Right lobe of liver (tissue), 6 donors: ENCODE measurements at regions not wholly inside any gene's neighbourhood (a gene's known extent, or its start where the extent isn't known, plus 50 kb on each side); places are given as distances from the start of the nearest gene placed in this dataset.

ENCODE experiments used
- ATAC-seq, 4 donors: fragments of 200-7000 bp; cut with Tn5 transposase; one replicate each; pipeline ENCODE4 v1.9.1; 2020; ENCODE audit warnings: mild to moderate bottlenecking in 4 of 4, moderate library complexity in 4 of 4
- DNase-seq, 3 donors: peaks; one replicate each; pipeline ENCODE4 v3.0.0-alpha.2; 2020
- H3K27ac ChIP-seq, 3 donors: fragments of 200-600 bp; one replicate each; pipeline ENCODE4 v1.8.0; 2022
- H3K27me3 ChIP-seq, 2 donors: fragments of 200-600 bp; one replicate each; pipeline ENCODE4 v1.8.0; 2022
- H3K36me3 ChIP-seq, 4 donors: fragments of 200-600 bp; sonication (generic) in 1 of 4; one replicate each; pipeline versions ENCODE4 v1.5.1 to v1.8.0; 2017 to 2022; ENCODE audit warnings: control low read depth in 1 of 4
- H3K4me1 ChIP-seq, 4 donors: fragments of 200-600 bp; sonication (generic) in 1 of 4; one replicate each; pipeline versions ENCODE4 v1.5.1 to v1.8.0; 2017 to 2022; ENCODE audit warnings: control low read depth in 1 of 4
- H3K4me3 ChIP-seq, 3 donors: fragments of 200-600 bp; one replicate each; pipeline ENCODE4 v1.8.0; 2022
- H3K9me3 ChIP-seq, 4 donors: fragments of 200-600 bp; sonication (generic) in 1 of 4; one replicate each; pipeline versions ENCODE4 v1.5.1 to v1.8.0; 2017 to 2022; ENCODE audit warnings: control low read depth in 1 of 4
- CTCF ChIP-seq, 4 donors: fragments of 200-600 bp in 3 of 4; fragments of 450-650 bp in 1 of 4; IDR thresholded peaks; one replicate each; pipeline versions ENCODE4 v1.5.1 to v1.8.0; 2016 to 2022; ENCODE audit warnings: antibody characterized with exemption in 4 of 4, mild to moderate bottlenecking in 2 of 4
- POLR2A ChIP-seq: fragments of 450-650 bp; IDR thresholded peaks from one replicate; pipeline ENCODE4 v1.6.1; 2017; ENCODE audit warnings: antibody characterized with exemption, mild to moderate bottlenecking
- WGBS: methylation state at CpG from one replicate; pipeline ENCODE4 v1.1.6; 2018; ENCODE audit warnings: low coverage, low lambda C conversion rate; ENCODE audit not compliant: insufficient coverage; ENCODE audit errors: missing lambda C conversion rate; 5-methylcytosine and 5-hydroxymethylcytosine counted together
- intact Hi-C, 2 donors: fragments of 100-400 bp; cut with DNase I; formaldehyde crosslinking; loops; one replicate each; pipeline versions ENCODE4 v1.11.2 to v1.14.1; 2022
- donor health status: DM: no; HTN: yes; CAD: no.
- donor health status: DM: no; HTN: no; CAD: no.
- donor health status: DM: no; HTN: no; CAD: no.
- donor health status: DM: no; HTN: yes; CAD: no.
- donor health status: DM: no; HTN: yes; CAD: no.

GRCh38 chr9:17859228-17859627, 280.4 kb downstream of the SH3GL2 start:
- no peak for TF ChIP-seq POLR2A
- no peak for TF ChIP-seq CTCF (IDR thresholded peaks at IDR 0.05)
- intact Hi-C loops: no loop called here
- ATAC-seq: no peak
- Histone ChIP-seq H3K4me3 (no peak overlapping the region), H3K36me3 (no peaks in the 10 kb centered on the region), H3K27me3 (no peaks in the 10 kb centered on the region), H3K9me3 (no peaks in the 10 kb centered on the region), H3K27ac (no peak overlapping the region), H3K4me1 (no peaks in the 10 kb centered on the region)
- DNase-seq: no peak
- WGBS: 31% methylated on average over 3 of the region's 3 CpGs

DNA sequence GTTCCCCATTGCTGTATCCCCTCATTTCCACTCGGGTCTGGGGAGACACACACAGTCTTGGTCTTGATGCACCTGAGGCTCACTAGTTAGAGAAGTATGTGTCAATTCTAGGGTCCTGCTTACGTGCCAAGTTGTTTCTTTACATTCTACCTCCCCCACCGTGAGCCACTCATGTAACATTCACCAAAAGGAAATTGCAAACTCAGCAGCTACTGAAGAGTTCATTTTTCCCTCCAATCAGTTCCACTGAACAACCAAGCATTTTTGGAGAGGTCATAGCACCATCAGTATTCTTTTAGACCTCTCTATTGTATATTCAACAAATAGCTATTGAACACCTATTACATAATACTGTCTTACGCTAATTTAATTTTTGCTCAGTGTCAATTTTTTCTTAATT, 281.1 kb downstream of the SH3GL2 start:
- Histone ChIP-seq H3K4me3 (no peak overlapping the region), H3K36me3 (no peaks in the 10 kb centered on the region), H3K27ac (no peak overlapping the region), H3K9me3 (no peaks in the 10 kb centered on the region), H3K4me1 (no peaks in the 10 kb centered on the region), H3K27me3 (no peaks in the 10 kb centered on the region)
- WGBS: 59% methylated on average over 4 of the region's 4 CpGs
- ATAC-seq: no peak
- no peak for DNase-seq
- intact Hi-C loops: no loop called here
- TF ChIP-seq CTCF (IDR thresholded peaks at IDR 0.05) (no peak), POLR2A (no peak)

GRCh38 chr9:17862101-17862500, 283.2 kb downstream of the SH3GL2 start:
- Histone ChIP-seq H3K9me3 (no peaks in the 10 kb centered on the region), H3K4me3 (no peak overlapping the region), H3K4me1 (no peaks in the 10 kb centered on the region), H3K27ac (no peak overlapping the region), H3K27me3 (no peaks in the 10 kb centered on the region), H3K36me3 (no peaks in the 10 kb centered on the region)
- intact Hi-C loops: no loop called here
- ATAC-seq (no peak), DNase-seq (no peak)
- 36% methylated on average over 4 of the region's 4 CpGs for WGBS
- no peak for TF ChIP-seq CTCF (IDR thresholded peaks at IDR 0.05)
- TF ChIP-seq POLR2A: no peak

DNA sequence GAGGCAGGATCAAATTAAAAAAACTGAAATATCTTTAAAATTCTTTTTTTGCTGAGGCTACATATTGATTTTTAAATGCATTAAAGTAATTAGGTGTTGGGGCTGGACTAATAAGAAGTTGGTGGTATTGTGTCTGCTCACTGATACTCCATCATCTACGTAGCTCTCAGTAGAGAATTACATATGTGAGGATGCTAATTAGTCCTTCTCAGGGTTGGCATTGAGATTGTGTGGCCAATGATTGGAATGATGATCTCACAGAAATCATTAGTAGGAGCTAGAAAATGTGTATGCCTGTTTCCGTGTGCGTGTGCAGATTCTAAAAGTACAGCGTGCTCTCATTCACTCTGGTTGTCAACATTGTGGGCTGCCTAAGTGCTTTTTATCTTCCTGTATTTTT, 283.8 kb downstream of the SH3GL2 start:
- 79% methylated on average over 4 of the region's 4 CpGs for WGBS
- intact Hi-C loops: no loop called here

More for the DNA sequence above, 283.8 kb downstream of the SH3GL2 start:
- Histone ChIP-seq H3K27ac (no peak overlapping the region), H3K36me3 (no peaks in the 10 kb centered on the region), H3K27me3 (no peaks in the 10 kb centered on the region), H3K4me3 (no peak overlapping the region), H3K9me3 (no peaks in the 10 kb centered on the region), H3K4me1 (no peaks in the 10 kb centered on the region)
- no peak for ATAC-seq
- no peak for DNase-seq
- TF ChIP-seq POLR2A (no peak), CTCF (IDR thresholded peaks at IDR 0.05) (no peak)
